Prostate gland (tissue), 2 donors: ENCODE measurements at regions not wholly inside any gene's neighbourhood (a gene's known extent, or its start where the extent isn't known, plus 50 kb on each side); places are given as distances from the start of the nearest gene placed in this dataset.

Source experiments
- CTCF ChIP-seq, 4 experiments: fragments of 200-600 bp in 2 of 4; fragments of 450-650 bp in 2 of 4; sonication (generic) in 2 of 4; IDR thresholded peaks; 1 replicate in 3 of 4; 2 replicates in 1 of 4; pipeline ENCODE4 v1.5.1; 2016 to 2019; ENCODE audit warnings: antibody characterized with exemption in 4 of 4, mild to moderate bottlenecking in 2 of 4, moderate library complexity in 2 of 4
- POLR2A ChIP-seq: fragments of 450-650 bp; IDR thresholded peaks from one replicate; pipeline ENCODE4 v1.6.1; 2016; ENCODE audit warnings: antibody characterized with exemption, mild to moderate bottlenecking
- POLR2AphosphoS5 ChIP-seq: sonication (generic); formaldehyde crosslinking; IDR thresholded peaks from one replicate; pipeline ENCODE4 v1.6.1; 2017; ENCODE audit warnings: antibody characterized with exemption

DNA sequence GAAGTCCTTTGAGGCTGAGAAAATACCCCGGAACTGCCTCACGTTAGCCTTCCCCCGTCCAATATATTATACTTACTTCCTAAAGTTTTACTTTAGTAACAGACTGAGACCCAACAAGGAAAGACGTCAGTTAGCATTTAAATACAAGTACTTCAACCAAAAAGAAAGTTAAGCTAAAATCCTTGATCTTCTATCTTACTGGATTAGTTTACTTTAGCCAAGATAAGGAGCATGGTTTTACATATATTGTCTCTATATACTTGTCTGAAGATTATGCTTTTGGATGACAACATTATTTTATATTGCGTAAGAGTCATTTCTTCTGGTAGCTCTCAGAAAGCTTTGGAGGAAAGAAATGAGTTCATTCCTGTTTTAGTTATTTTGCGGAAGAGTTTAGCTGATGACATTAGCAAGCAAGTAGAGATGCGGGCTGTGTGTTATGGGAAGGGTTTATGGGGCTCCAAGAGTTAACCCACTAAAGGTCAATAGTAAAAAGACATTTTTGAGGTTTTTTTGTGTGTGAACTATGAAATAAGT lies 532.9 kb downstream of the ZNF516 start:
- no peak for TF ChIP-seq CTCF (IDR thresholded peaks at IDR 0.05)
- no peak for TF ChIP-seq POLR2AphosphoS5
- TF ChIP-seq POLR2A: no peak
